PC-3 (cell line): ENCODE measurements at regions not wholly inside any gene's neighbourhood (a gene's known extent, or its start where the extent isn't known, plus 50 kb on each side); places are given as distances from the start of the nearest gene placed in this dataset.

ENCODE experiments used
- ATAC-seq: fragments of 200-7000 bp; cut with Tn5 transposase; 2 replicates; pipeline ENCODE4 v1.9.1; 2020; ENCODE audit warnings: mild to moderate bottlenecking, moderate library complexity
- BruUV-seq: library from RNA; stranded (reverse); fragments of 400-500 nt; replicated peaks from 2 replicates; lab custom pipeline; 2021; lab: Mats Ljungman, UMichigan
- CTCF ChIA-PET: fragments of 300-600 bp; sonication (Branson Sonifier 250); formaldehyde crosslinking; loops from one replicate; lab custom pipeline; 2022; ENCODE audit warnings: antibody characterized with exemption; lab: Charles Lee
- POLR2A ChIA-PET: fragments of 300-600 bp; sonication (Branson Sonifier 250); formaldehyde crosslinking; loops from one replicate; lab custom pipeline; 2022; ENCODE audit warnings: antibody characterized with exemption; ENCODE audit not compliant: unreplicated experiment; lab: Charles Lee
- DNase-seq: peaks from one replicate; pipeline ENCODE4 v3.0.0-alpha.2; 2015
- H2AFZ ChIP-seq: fragments of 300-600 bp; sonication (generic); 2 replicates; pipeline ENCODE4 v1.6.0; 2016; ENCODE audit warnings: antibody characterized with exemption, low read length
- H3F3A ChIP-seq: fragments of 300-600 bp; sonication (generic); one replicate; pipeline ENCODE4 v1.6.0; 2017; ENCODE audit warnings: antibody characterized with exemption, low read length, control low read depth, mild to moderate bottlenecking; ENCODE audit not compliant: unreplicated experiment
- H3K27ac ChIP-seq: fragments of 300-600 bp; sonication (generic); 2 replicates; pipeline ENCODE4 v1.5.1; 2016; ENCODE audit warnings: mild to moderate bottlenecking, low read length
- H3K27me3 ChIP-seq: fragments of 300-600 bp; sonication (generic); 2 replicates; pipeline ENCODE4 v1.6.1; 2016; ENCODE audit warnings: low read length, mixed read lengths
- H3K36me3 ChIP-seq: fragments of 300-600 bp; sonication (generic); 2 replicates; pipeline ENCODE4 v1.6.1; 2016; ENCODE audit warnings: low read depth, mixed run types, low read length, mixed read lengths
- H3K4me1 ChIP-seq: fragments of 300-600 bp; sonication (generic); 2 replicates; pipeline ENCODE4 v1.5.1; 2016; ENCODE audit warnings: low read length; ENCODE audit not compliant: insufficient read depth
- H3K4me2 ChIP-seq: fragments of 300-600 bp; sonication (generic); 2 replicates; pipeline ENCODE4 v1.6.0; 2016; ENCODE audit warnings: low read length
- H3K4me3 ChIP-seq: fragments of 300-600 bp; sonication (generic); 2 replicates; pipeline ENCODE4 v1.5.1; 2016; ENCODE audit warnings: mild to moderate bottlenecking, low read length, mixed read lengths
- H3K79me2 ChIP-seq: fragments of 300-600 bp; sonication (generic); 2 replicates; pipeline ENCODE4 v1.6.1; 2017; ENCODE audit warnings: low read length, mixed read lengths
- H3K9ac ChIP-seq: fragments of 300-600 bp; sonication (generic); 2 replicates; pipeline ENCODE4 v1.6.0; 2016; ENCODE audit warnings: mild to moderate bottlenecking, low read length
- H3K9me2 ChIP-seq: fragments of 300-600 bp; sonication (generic); replicated peaks from 2 replicates; pipeline ENCODE4 v1.6.1; 2016; ENCODE audit warnings: mixed run types, low read length, mixed read lengths
- H3K9me3 ChIP-seq: fragments of 300-600 bp; sonication (generic); 2 replicates; pipeline ENCODE4 v1.6.1; 2016; ENCODE audit warnings: low read length, mixed read lengths
- H4K20me1 ChIP-seq: fragments of 300-600 bp; sonication (generic); 2 replicates; pipeline ENCODE4 v1.6.1; 2016; ENCODE audit warnings: low read length, mixed read lengths
- CTCF ChIP-seq: fragments of 300-600 bp; sonication (generic); conservative IDR thresholded peaks from 2 replicates; pipeline ENCODE4 v1.5.1; 2017; ENCODE audit warnings: antibody characterized with exemption, low read depth, mild to moderate bottlenecking, low read length
- EZH2 ChIP-seq: fragments of 300-600 bp; sonication (generic); IDR thresholded peaks from one replicate; pipeline ENCODE4 v1.6.1; 2017; ENCODE audit warnings: antibody characterized with exemption, mild to moderate bottlenecking, low read length; ENCODE audit not compliant: unreplicated experiment
- EZH2phosphoT487 ChIP-seq: fragments of 300-600 bp; sonication (generic); IDR thresholded peaks from 2 replicates; pipeline ENCODE4 v1.6.1; 2018; ENCODE audit warnings: mild to moderate bottlenecking, antibody characterized with exemption, low read length, borderline replicate concordance
- intact Hi-C: fragments of 100-400 bp; cut with micrococcal nuclease; formaldehyde crosslinking; loops from 2 replicates; pipeline ENCODE4 v1.9.0; 2023

DNA sequence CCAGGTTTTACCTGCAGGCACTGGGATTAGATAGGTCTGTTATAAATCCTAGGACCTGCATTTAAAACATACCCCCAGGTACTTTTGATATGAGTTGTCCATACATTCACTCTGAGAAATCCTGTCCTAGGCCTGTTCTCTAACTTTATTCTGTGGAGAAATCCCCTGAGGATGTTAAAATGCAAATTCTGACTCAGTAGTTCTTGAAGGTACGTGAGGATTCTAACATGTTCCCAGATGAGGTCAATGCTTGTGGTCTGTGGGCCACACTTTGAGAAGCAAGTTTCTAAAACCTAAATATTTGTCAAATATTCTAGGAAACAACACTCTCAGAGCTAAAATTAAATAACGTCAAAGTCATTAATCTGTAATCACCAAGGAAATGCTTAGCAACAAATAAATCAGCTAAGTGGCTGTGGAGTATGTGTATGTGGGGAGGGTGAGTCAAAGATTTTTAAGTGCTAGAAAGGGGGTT, 101.3 kb upstream of the MAGEB16 start:
- Histone ChIP-seq H3K27ac (no peak overlapping the region), H3K4me3 (no peak overlapping the region), H3F3A (no peaks in the 10 kb centered on the region), H3K79me2 (no peaks in the 10 kb centered on the region), H3K36me3 (no peaks in the 10 kb centered on the region), H3K9me2 (no peaks in the 10 kb centered on the region), H3K27me3 (no peaks in the 10 kb centered on the region), H2AFZ (no peak overlapping the region), H4K20me1 (no peaks in the 10 kb centered on the region), H3K4me1 (no peaks in the 10 kb centered on the region), H3K9ac (no peak overlapping the region), H3K4me2 (no peak overlapping the region), H3K9me3 (no peaks in the 10 kb centered on the region)
- intact Hi-C loops, result no loop called here
- ATAC-seq (no peak), DNase-seq (no peak)
- ChIA-PET CTCF (no interaction called here), POLR2A (no interaction called here)
- TF ChIP-seq CTCF, result no peak
- TF ChIP-seq EZH2phosphoT487, result no peak
- no TSS peak for BruUV-seq

GRCh38 chrX:35699642-35700041, 98.5 kb upstream of the MAGEB16 start:
- no peak overlapping the region for H3K4me2 ChIP-seq
- no peaks in the 10 kb centered on the region for H3F3A ChIP-seq
- no peak overlapping the region for H3K9ac ChIP-seq
- no TSS peak for BruUV-seq
- H3K36me3 ChIP-seq, result no peaks in the 10 kb centered on the region
- H2AFZ ChIP-seq, result no peak overlapping the region
- ChIA-PET POLR2A (no interaction called here), CTCF (no interaction called here)
- intact Hi-C loops, result no loop called here
- TF ChIP-seq EZH2 (no peak), EZH2phosphoT487 (no peak), CTCF (no peak)
- no peak for DNase-seq
- H4K20me1 ChIP-seq, result no peaks in the 10 kb centered on the region
- H3K27ac ChIP-seq, result no peak overlapping the region
- ATAC-seq, result no peak
- no peaks in the 10 kb centered on the region for H3K9me2 ChIP-seq
- no peak overlapping the region for H3K4me3 ChIP-seq
- H3K27me3 ChIP-seq, result no peaks in the 10 kb centered on the region
- no peaks in the 10 kb centered on the region for H3K9me3 ChIP-seq
- H3K4me1 ChIP-seq, result no peaks in the 10 kb centered on the region
- no peaks in the 10 kb centered on the region for H3K79me2 ChIP-seq

GRCh38 chrX:35700121-35700520, 98.0 kb upstream of the MAGEB16 start:
- Histone ChIP-seq H3K27ac (no peak overlapping the region), H3K9me2 (no peaks in the 10 kb centered on the region), H3K4me1 (no peaks in the 10 kb centered on the region), H3K27me3 (no peaks in the 10 kb centered on the region), H3K36me3 (no peaks in the 10 kb centered on the region), H3K9ac (no peak overlapping the region), H4K20me1 (no peaks in the 10 kb centered on the region), H3K79me2 (no peaks in the 10 kb centered on the region), H2AFZ (no peak overlapping the region), H3K9me3 (no peaks in the 10 kb centered on the region), H3F3A (no peaks in the 10 kb centered on the region), H3K4me3 (no peak overlapping the region), H3K4me2 (no peak overlapping the region)
- no TSS peak for BruUV-seq
- no peak for DNase-seq
- intact Hi-C loops, result no loop called here
- ATAC-seq, result no peak
- no peak for TF ChIP-seq EZH2phosphoT487
- TF ChIP-seq EZH2, result no peak
- no peak for TF ChIP-seq CTCF
- ChIA-PET CTCF (no interaction called here), POLR2A (no interaction called here)
